ENCODE measurements at regions not wholly inside any gene's neighbourhood (a gene's known extent, or its start where the extent isn't known, plus 50 kb on each side); places are given as distances from the start of the nearest gene placed in this dataset.

- TF ChIP-seq, protein P1, sequence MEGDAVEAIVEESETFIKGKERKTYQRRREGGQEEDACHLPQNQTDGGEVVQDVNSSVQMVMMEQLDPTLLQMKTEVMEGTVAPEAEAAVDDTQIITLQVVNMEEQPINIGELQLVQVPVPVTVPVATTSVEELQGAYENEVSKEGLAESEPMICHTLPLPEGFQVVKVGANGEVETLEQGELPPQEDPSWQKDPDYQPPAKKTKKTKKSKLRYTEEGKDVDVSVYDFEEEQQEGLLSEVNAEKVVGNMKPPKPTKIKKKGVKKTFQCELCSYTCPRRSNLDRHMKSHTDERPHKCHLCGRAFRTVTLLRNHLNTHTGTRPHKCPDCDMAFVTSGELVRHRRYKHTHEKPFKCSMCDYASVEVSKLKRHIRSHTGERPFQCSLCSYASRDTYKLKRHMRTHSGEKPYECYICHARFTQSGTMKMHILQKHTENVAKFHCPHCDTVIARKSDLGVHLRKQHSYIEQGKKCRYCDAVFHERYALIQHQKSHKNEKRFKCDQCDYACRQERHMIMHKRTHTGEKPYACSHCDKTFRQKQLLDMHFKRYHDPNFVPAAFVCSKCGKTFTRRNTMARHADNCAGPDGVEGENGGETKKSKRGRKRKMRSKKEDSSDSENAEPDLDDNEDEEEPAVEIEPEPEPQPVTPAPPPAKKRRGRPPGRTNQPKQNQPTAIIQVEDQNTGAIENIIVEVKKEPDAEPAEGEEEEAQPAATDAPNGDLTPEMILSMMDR (conservative IDR thresholded peaks at IDR 0.05; ENCODE audit: low read depth, low read length), result no peak
- no peak for TF ChIP-seq EZH2 (IDR thresholded peaks at IDR 0.05; ENCODE audit: borderline replicate concordance, low read depth, low read length, poor library complexity, severe bottlenecking)
These were observed 107.7 kb upstream of the NFE2L3 start for GRCh38 chr7:26044320-26044719.
